Fibroblast of villous mesenchyme (primary cell): ENCODE measurements at regions not wholly inside any gene's neighbourhood (a gene's known extent, or its start where the extent isn't known, plus 50 kb on each side); places are given as distances from the start of the nearest gene placed in this dataset.

Source experiments
- DNase-seq: peaks from one replicate; pipeline ENCODE4 v3.0.0-alpha.2; 2010; ENCODE audit warnings: low read depth
- H3K4me3 ChIP-seq: 2 replicates; pipeline ENCODE4 v1.5.1; 2011; ENCODE audit warnings: low read depth, mild to moderate bottlenecking, low read length
- CTCF ChIP-seq: IDR thresholded peaks from 2 replicates; pipeline ENCODE4 v1.5.1; 2012; ENCODE audit warnings: low read depth, mild to moderate bottlenecking, low read length; ENCODE audit not compliant: insufficient read depth

- no peak for TF ChIP-seq CTCF
- DNase-seq, result no peak
- H3K4me3 ChIP-seq, result no peak overlapping the region
Observed at GRCh38 chr7:70870349-70870748, 261.6 kb upstream of the GALNT17 start.

- TF ChIP-seq CTCF, result no peak
- no peak for DNase-seq
- H3K4me3 ChIP-seq, result no peak overlapping the region
Observed at GRCh38 chr7:70872188-70872587, 259.8 kb upstream of the GALNT17 start.

- no peak for DNase-seq
- TF ChIP-seq CTCF, result no peak
- H3K4me3 ChIP-seq, result no peak overlapping the region
Observed at GRCh38 chr7:70881167-70881847, 250.6 kb upstream of the GALNT17 start.

GRCh38 chr7:70883750-70884439, 248.0 kb upstream of the GALNT17 start:
- H3K4me3 ChIP-seq, result no peak overlapping the region
- no peak for TF ChIP-seq CTCF
- no peak for DNase-seq

- TF ChIP-seq CTCF, result no peak
- no peak overlapping the region for H3K4me3 ChIP-seq
- DNase-seq, result no peak
Observed at GRCh38 chr7:70884440-70884764, 247.5 kb upstream of the GALNT17 start.

GRCh38 chr7:70884809-70885208, 247.1 kb upstream of the GALNT17 start:
- H3K4me3 ChIP-seq, result no peak overlapping the region
- no peak for TF ChIP-seq CTCF
- DNase-seq, result no peak

GRCh38 chr7:70886547-70886946, 245.4 kb upstream of the GALNT17 start:
- DNase-seq, result no peak
- TF ChIP-seq CTCF, result no peak
- no peak overlapping the region for H3K4me3 ChIP-seq
